Tibial nerve (tissue), 4 donors: ENCODE measurements at regions not wholly inside any gene's neighbourhood (a gene's known extent, or its start where the extent isn't known, plus 50 kb on each side); places are given as distances from the start of the nearest gene placed in this dataset.

ENCODE experiments used
- DNase-seq, 2 donors: peaks; one replicate each; pipeline ENCODE4 v3.0.0-alpha.2; 2019; ENCODE audit warnings: low spot score in 2 of 2
- H3K27ac ChIP-seq, 4 donors: fragments of 200-600 bp; sonication (generic) in 3 of 4; one replicate each; pipeline ENCODE4 v1.5.1; 2017 to 2019; ENCODE audit warnings: mild to moderate bottlenecking in 1 of 4
- H3K27me3 ChIP-seq, 2 donors: fragments of 200-600 bp; sonication (generic) in 1 of 2; one replicate each; pipeline versions ENCODE4 v1.5.1 to v1.6.0; 2017 to 2019
- H3K36me3 ChIP-seq, 3 donors: fragments of 200-600 bp; sonication (generic); one replicate each; pipeline ENCODE4 v1.5.1; 2018 to 2019
- H3K4me1 ChIP-seq, 4 donors: fragments of 200-600 bp; sonication (generic) in 3 of 4; one replicate each; pipeline ENCODE4 v1.5.1; 2017 to 2019
- H3K4me3 ChIP-seq, 4 donors: fragments of 200-600 bp; sonication (generic) in 3 of 4; one replicate each; pipeline ENCODE4 v1.5.1; 2017 to 2019; ENCODE audit warnings: mild to moderate bottlenecking in 1 of 4, moderate library complexity in 1 of 4
- H3K9me3 ChIP-seq, 4 donors: fragments of 200-600 bp; sonication (generic) in 3 of 4; one replicate each; pipeline ENCODE4 v1.5.1; 2017 to 2019
- EP300 ChIP-seq, 2 donors: sonication (generic); formaldehyde crosslinking; IDR thresholded peaks; one replicate each; pipeline ENCODE4 v1.6.1; 2017; ENCODE audit warnings: antibody characterized with exemption in 2 of 2, mild to moderate bottlenecking in 1 of 2
- POLR2A ChIP-seq, 2 donors: fragments of 450-650 bp; IDR thresholded peaks; one replicate each; pipeline ENCODE4 v1.6.1; 2017; ENCODE audit warnings: antibody characterized with exemption in 2 of 2, mild to moderate bottlenecking in 2 of 2, moderate library complexity in 2 of 2
- WGBS, 2 donors: methylation state at CpG; one replicate each; pipeline ENCODE4 v1.1.5; 2018; 5-methylcytosine and 5-hydroxymethylcytosine counted together
- TF ChIP-seq, protein P1 (sequence below), 5 experiments: fragments of 200-600 bp in 3 of 5; fragments of 450-650 bp in 2 of 5; sonication (generic) in 3 of 5; IDR thresholded peaks; one replicate each; pipeline ENCODE4 v1.5.1; 2016 to 2019; ENCODE audit warnings: antibody characterized with exemption in 5 of 5, mild to moderate bottlenecking in 3 of 5, moderate library complexity in 2 of 5

GRCh38 chr3:150291515-150291914 lies 116.6 kb upstream of the TSC22D2 start:
- Histone ChIP-seq H3K27me3 (no peaks in the 10 kb centered on the region), H3K4me3 (no peak overlapping the region), H3K9me3 (no peaks in the 10 kb centered on the region), H3K4me1 (no peaks in the 10 kb centered on the region), H3K36me3 (no peaks in the 10 kb centered on the region), H3K27ac (no peak overlapping the region)
- no peak for DNase-seq
- TF ChIP-seq POLR2A (IDR thresholded peaks at IDR 0.05) (no peak), EP300 (IDR thresholded peaks at IDR 0.05) (no peak)
- TF ChIP-seq, protein P1, sequence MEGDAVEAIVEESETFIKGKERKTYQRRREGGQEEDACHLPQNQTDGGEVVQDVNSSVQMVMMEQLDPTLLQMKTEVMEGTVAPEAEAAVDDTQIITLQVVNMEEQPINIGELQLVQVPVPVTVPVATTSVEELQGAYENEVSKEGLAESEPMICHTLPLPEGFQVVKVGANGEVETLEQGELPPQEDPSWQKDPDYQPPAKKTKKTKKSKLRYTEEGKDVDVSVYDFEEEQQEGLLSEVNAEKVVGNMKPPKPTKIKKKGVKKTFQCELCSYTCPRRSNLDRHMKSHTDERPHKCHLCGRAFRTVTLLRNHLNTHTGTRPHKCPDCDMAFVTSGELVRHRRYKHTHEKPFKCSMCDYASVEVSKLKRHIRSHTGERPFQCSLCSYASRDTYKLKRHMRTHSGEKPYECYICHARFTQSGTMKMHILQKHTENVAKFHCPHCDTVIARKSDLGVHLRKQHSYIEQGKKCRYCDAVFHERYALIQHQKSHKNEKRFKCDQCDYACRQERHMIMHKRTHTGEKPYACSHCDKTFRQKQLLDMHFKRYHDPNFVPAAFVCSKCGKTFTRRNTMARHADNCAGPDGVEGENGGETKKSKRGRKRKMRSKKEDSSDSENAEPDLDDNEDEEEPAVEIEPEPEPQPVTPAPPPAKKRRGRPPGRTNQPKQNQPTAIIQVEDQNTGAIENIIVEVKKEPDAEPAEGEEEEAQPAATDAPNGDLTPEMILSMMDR (IDR thresholded peaks at IDR 0.05) = no peak

DNA sequence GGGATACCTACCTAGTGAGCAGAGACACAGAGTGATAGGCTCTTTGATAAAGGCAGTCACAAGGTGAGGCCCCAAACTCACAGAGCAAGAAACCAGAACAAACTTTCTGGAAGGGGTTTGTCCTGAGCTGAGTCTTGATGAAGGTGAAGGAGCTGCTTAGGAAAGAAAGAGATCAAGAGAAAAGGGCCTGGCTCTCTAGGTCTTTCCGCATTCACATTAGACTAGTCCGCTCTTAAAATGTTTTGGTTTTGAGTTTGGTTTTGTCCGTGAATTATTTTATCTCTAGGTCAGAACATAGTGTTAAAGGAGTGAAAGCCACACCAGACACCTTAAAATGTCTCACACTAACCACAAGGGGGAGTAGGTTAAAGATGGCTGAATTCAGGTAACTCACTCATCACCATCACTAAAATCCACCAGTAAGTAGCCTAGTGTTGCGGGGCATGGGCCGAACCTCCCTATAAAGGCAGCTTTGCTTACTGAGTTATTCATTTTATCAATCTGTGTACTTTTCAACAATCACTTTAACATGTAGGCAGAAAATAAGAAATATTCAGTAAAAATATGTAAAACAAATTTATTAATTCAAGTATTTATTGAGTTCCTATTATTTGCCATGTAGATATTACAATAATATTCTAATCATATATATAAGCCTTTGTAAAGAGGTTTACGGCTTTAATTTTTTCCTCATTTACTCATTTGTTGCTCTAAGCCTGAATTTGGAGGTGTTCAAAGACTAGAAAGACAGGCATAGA lies 121.5 kb upstream of the TSC22D2 start:
- TF ChIP-seq EP300 (IDR thresholded peaks at IDR 0.05) (no peak), POLR2A (IDR thresholded peaks at IDR 0.05) (no peak)
- TF ChIP-seq, protein P1 (IDR thresholded peaks at IDR 0.05) = peak in 4 of 5 experiments; percentile 24 to 49 (median 42)
- Histone ChIP-seq H3K4me1 (no peaks in the 10 kb centered on the region), H3K36me3 (no peaks in the 10 kb centered on the region), H3K27ac (no peak overlapping the region), H3K27me3 (no peaks in the 10 kb centered on the region), H3K9me3 (no peaks in the 10 kb centered on the region), H3K4me3 (no peak overlapping the region)
- DNase-seq = no peak
- WGBS, 2 donors = 68 to 77% methylated on average over 6 of the region's 6 CpGs

GRCh38 chr3:150285601-150286000 lies 122.5 kb upstream of the TSC22D2 start:
- no peak overlapping the region for H3K4me3 ChIP-seq
- H3K36me3 ChIP-seq = no peaks in the 10 kb centered on the region
- H3K27ac ChIP-seq = no peak overlapping the region
- H3K4me1 ChIP-seq = no peaks in the 10 kb centered on the region
- 80 to 84% methylated on average over 2 of the region's 2 CpGs for WGBS, 2 donors
- TF ChIP-seq, protein P1 (IDR thresholded peaks at IDR 0.05) = no peak
- no peak for TF ChIP-seq POLR2A (IDR thresholded peaks at IDR 0.05)
- TF ChIP-seq EP300 (IDR thresholded peaks at IDR 0.05) = no peak
- no peaks in the 10 kb centered on the region for H3K9me3 ChIP-seq
- DNase-seq = no peak
- no peaks in the 10 kb centered on the region for H3K27me3 ChIP-seq

GRCh38 chr3:150278843-150279381 lies 129.2 kb upstream of the TSC22D2 start:
- no peak overlapping the region for H3K4me3 ChIP-seq
- no peaks in the 10 kb centered on the region for H3K4me1 ChIP-seq
- DNase-seq = no peak
- H3K27ac ChIP-seq = peak overlapping the region in 1 of 4 donors; percentile 6
- no peaks in the 10 kb centered on the region for H3K36me3 ChIP-seq
- no peaks in the 10 kb centered on the region for H3K9me3 ChIP-seq
- H3K27me3 ChIP-seq = no peaks in the 10 kb centered on the region
- WGBS, 2 donors = 65 to 78% methylated on average over 7 of the region's 7 CpGs
- no peak for TF ChIP-seq EP300 (IDR thresholded peaks at IDR 0.05)

- DNase-seq = no peak
- Histone ChIP-seq H3K36me3 (no peaks in the 10 kb centered on the region), H3K4me3 (no peak overlapping the region), H3K9me3 (no peaks in the 10 kb centered on the region), H3K4me1 (no peaks in the 10 kb centered on the region), H3K27me3 (no peaks in the 10 kb centered on the region), H3K27ac (no peak overlapping the region)
- TF ChIP-seq POLR2A (IDR thresholded peaks at IDR 0.05) (no peak), EP300 (IDR thresholded peaks at IDR 0.05) (no peak)
- TF ChIP-seq, protein P1 (IDR thresholded peaks at IDR 0.05) = no peak
Observed at GRCh38 chr3:150278195-150278594, 129.9 kb upstream of the TSC22D2 start.
